Neural progenitor cell (in vitro differentiated cells): ENCODE measurements at regions not wholly inside any gene's neighbourhood (a gene's known extent, or its start where the extent isn't known, plus 50 kb on each side); places are given as distances from the start of the nearest gene placed in this dataset.

Experiments used
- DNase-seq: peaks from one replicate; pipeline ENCODE4 v3.0.0-alpha.2; 2016; ENCODE audit warnings: low spot score
- H2AFZ ChIP-seq: fragments of 200-600 bp; sonication (generic); replicated peaks from 2 replicates; pipeline ENCODE4 v1.6.1; 2016; ENCODE audit warnings: antibody characterized with exemption
- H3F3A ChIP-seq: fragments of 200-600 bp; sonication (generic); 2 replicates; pipeline ENCODE4 v1.6.1; 2016; ENCODE audit warnings: antibody characterized with exemption, low read depth
- H3K27ac ChIP-seq: fragments of 200-600 bp; sonication (generic); 2 replicates; pipeline ENCODE4 v1.5.1; 2016; ENCODE audit warnings: mild to moderate bottlenecking
- H3K27me3 ChIP-seq: fragments of 200-600 bp; sonication (generic); 2 replicates; pipeline ENCODE4 v1.6.1; 2016; ENCODE audit warnings: mild to moderate bottlenecking, moderate library complexity
- H3K36me3 ChIP-seq: fragments of 200-600 bp; sonication (generic); 2 replicates; pipeline ENCODE4 v1.5.1; 2016
- H3K4me1 ChIP-seq: fragments of 200-600 bp; sonication (generic); 2 replicates; pipeline ENCODE4 v1.6.1; 2016; ENCODE audit warnings: mixed run types
- H3K4me2 ChIP-seq: fragments of 200-600 bp; sonication (generic); 2 replicates; pipeline ENCODE4 v1.6.1; 2016
- H3K4me3 ChIP-seq: fragments of 200-600 bp; sonication (generic); 2 replicates; pipeline ENCODE4 v1.5.1; 2016
- H3K79me2 ChIP-seq: fragments of 200-600 bp; sonication (generic); 2 replicates; pipeline ENCODE4 v1.6.1; 2016; ENCODE audit warnings: low read depth
- H3K9ac ChIP-seq: fragments of 200-600 bp; sonication (generic); 2 replicates; pipeline ENCODE4 v1.6.1; 2016
- H3K9me3 ChIP-seq: fragments of 200-600 bp; sonication (generic); 2 replicates; pipeline ENCODE4 v1.5.1; 2016; ENCODE audit warnings: low read depth
- H4K20me1 ChIP-seq: fragments of 200-600 bp; sonication (generic); 2 replicates; pipeline ENCODE4 v1.6.1; 2016; ENCODE audit warnings: low read depth
- H3K27ac Mint-ChIP-seq: 3 replicates; pipeline ENCODE4 v1.8.0; 2021; ENCODE audit warnings: mixed read lengths
- H3K27me3 Mint-ChIP-seq: 2 replicates; pipeline ENCODE4 v1.8.0; 2022; ENCODE audit warnings: low read depth, mild to moderate bottlenecking, inconsistent platforms, moderate library complexity, mixed read lengths; ENCODE audit not compliant: insufficient read depth
- H3K36me3 Mint-ChIP-seq: 3 replicates; pipeline ENCODE4 v1.8.0; 2021; ENCODE audit warnings: mixed read lengths
- H3K4me1 Mint-ChIP-seq: 3 replicates; pipeline ENCODE4 v1.8.0; 2021; ENCODE audit warnings: mixed read lengths
- H3K4me3 Mint-ChIP-seq: 3 replicates; pipeline ENCODE4 v1.8.0; 2021; ENCODE audit warnings: mild to moderate bottlenecking, moderate library complexity, mixed read lengths
- H3K9me3 Mint-ChIP-seq: 3 replicates; pipeline ENCODE4 v1.8.0; 2020; ENCODE audit warnings: mixed read lengths
- CTCF ChIP-seq: fragments of 200-600 bp; sonication (generic); IDR thresholded peaks from 2 replicates; pipeline ENCODE4 v1.5.1; 2017; ENCODE audit warnings: antibody characterized with exemption, mild to moderate bottlenecking
- EZH2 ChIP-seq: fragments of 200-600 bp; sonication (generic); IDR thresholded peaks from 2 replicates; pipeline ENCODE4 v1.6.1; 2017; ENCODE audit warnings: antibody characterized with exemption, mild to moderate bottlenecking, moderate library complexity
- EZH2phosphoT487 ChIP-seq: fragments of 200-600 bp; sonication (generic); IDR thresholded peaks from 2 replicates; pipeline ENCODE4 v1.6.1; 2017; ENCODE audit warnings: antibody characterized with exemption

- Histone ChIP-seq H2AFZ (no peak overlapping the region), H3K4me1 (peaks cover 19% of the 10 kb centered on the region), H3K79me2 (no peaks in the 10 kb centered on the region), H3K9me3 (peaks cover 5% of the 10 kb centered on the region), H4K20me1 (no peaks in the 10 kb centered on the region), H3K27ac (peak overlapping the region; percentile 17), H3K9ac (no peak overlapping the region), H3F3A (no peaks in the 10 kb centered on the region), H3K4me3 (no peak overlapping the region), H3K4me2 (peak overlapping the region; percentile 37), H3K27me3 (no peaks in the 10 kb centered on the region), H3K36me3 (no peaks in the 10 kb centered on the region)
- DNase-seq, result no peak
- Mint-ChIP-seq H3K36me3 (peaks cover 7% of the 10 kb centered on the region), H3K27ac (peak overlapping the region; percentile 35), H3K27me3 (peaks cover 8% of the 10 kb centered on the region), H3K4me1 (peaks cover 30% of the 10 kb centered on the region), H3K9me3 (peaks cover 15% of the 10 kb centered on the region), H3K4me3 (no peak overlapping the region)
- TF ChIP-seq CTCF (no peak), EZH2 (no peak), EZH2phosphoT487 (no peak)
These were observed 95.3 kb upstream of the ZNF536 start for GRCh38 chr19:30276883-30277280.

DNA sequence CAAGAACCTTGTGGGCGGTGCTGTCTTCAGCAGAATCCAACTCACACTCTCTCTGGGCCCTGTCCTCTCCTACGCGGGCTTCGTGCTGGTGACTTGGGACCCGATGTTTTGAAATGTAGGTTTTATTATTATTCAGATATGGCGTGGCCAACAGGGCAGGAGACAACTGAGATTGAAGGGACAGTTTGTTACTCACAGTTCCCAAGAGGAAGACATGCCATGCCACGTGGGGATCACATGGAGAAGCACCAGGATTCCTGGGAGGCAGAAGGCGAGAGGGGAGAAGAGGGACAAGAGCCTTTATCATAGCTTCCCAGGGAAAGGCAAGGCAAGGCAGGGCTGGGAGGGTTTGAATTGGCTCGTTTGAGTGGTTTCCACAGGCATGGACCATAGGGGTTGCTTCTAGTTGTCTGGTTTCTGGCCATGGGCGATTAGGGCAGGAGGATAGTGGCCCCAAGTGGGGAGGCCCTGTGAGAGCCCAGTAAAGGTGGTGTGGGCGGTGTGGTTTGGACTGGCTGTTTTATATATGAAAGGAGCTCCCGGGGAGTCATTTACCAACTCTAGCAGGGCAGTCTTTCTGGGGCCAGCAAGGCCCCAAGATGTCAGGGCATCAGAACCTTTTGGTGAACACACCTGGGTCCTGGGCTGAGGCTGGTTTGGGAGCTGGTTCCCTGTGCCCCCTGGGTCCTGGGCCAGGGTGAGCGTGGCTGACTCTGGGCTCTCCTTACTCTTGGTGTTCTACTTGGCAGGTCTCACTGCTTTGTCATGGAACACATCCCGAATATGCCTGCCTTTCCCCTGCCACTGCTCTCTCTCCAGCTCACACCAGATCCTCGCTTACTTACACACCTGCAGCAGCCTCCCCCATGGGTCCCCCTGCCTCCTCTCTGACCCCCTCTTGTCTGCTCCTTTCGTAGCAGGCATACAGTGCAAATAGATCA, 94.0 kb upstream of the ZNF536 start:
- Mint-ChIP-seq H3K27me3 (peaks cover 8% of the 10 kb centered on the region), H3K4me3 (no peak overlapping the region), H3K9me3 (peaks cover 8% of the 10 kb centered on the region), H3K4me1 (peaks cover 31% of the 10 kb centered on the region), H3K36me3 (peaks cover 8% of the 10 kb centered on the region), H3K27ac (peak overlapping the region; percentile 50)
- no peak for TF ChIP-seq EZH2
- TF ChIP-seq EZH2phosphoT487, result no peak
- TF ChIP-seq CTCF, result no peak
- H3K36me3 ChIP-seq, result no peaks in the 10 kb centered on the region
- DNase-seq, result no peak
- no peaks in the 10 kb centered on the region for H3K9me3 ChIP-seq
- peaks cover 19% of the 10 kb centered on the region for H3K4me1 ChIP-seq
- no peak overlapping the region for H3K4me3 ChIP-seq
- H2AFZ ChIP-seq, result no peak overlapping the region
- no peaks in the 10 kb centered on the region for H3K79me2 ChIP-seq
- H3K27me3 ChIP-seq, result no peaks in the 10 kb centered on the region
- no peak overlapping the region for H3K27ac ChIP-seq
- H3K4me2 ChIP-seq, result no peak overlapping the region
- H3F3A ChIP-seq, result no peaks in the 10 kb centered on the region
- no peak overlapping the region for H3K9ac ChIP-seq
- no peaks in the 10 kb centered on the region for H4K20me1 ChIP-seq

DNA sequence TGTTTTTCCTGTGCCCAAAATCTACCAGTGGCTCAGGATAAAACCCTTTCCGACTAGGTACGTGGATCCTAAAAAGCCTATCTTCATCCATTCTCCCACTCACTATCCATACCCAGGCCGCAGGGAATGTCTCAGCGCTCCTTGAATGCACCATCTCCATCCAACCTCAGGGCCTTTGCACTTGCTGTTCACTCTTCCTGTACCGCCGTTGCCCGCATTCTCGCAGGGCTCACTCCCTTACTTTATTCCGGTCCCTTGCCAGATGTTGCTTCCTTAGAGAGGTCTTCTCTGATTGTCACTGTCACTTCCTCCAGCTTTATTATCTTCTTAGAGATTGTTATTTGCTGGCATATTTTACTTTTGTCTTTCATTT, 93.3 kb upstream of the ZNF536 start:
- no peaks in the 10 kb centered on the region for H3K9me3 ChIP-seq

More for the DNA sequence above, 93.3 kb upstream of the ZNF536 start:
- Histone ChIP-seq H3F3A (no peaks in the 10 kb centered on the region), H2AFZ (no peak overlapping the region), H4K20me1 (no peaks in the 10 kb centered on the region), H3K36me3 (no peaks in the 10 kb centered on the region), H3K79me2 (no peaks in the 10 kb centered on the region), H3K27me3 (no peaks in the 10 kb centered on the region), H3K4me2 (no peak overlapping the region), H3K4me1 (peaks cover 19% of the 10 kb centered on the region), H3K27ac (no peak overlapping the region), H3K4me3 (no peak overlapping the region), H3K9ac (no peak overlapping the region)
- peaks cover 3% of the 10 kb centered on the region for H3K9me3 Mint-ChIP-seq
- no peak overlapping the region for H3K4me3 Mint-ChIP-seq
- no peak overlapping the region for H3K27ac Mint-ChIP-seq
- TF ChIP-seq CTCF (no peak), EZH2phosphoT487 (no peak), EZH2 (no peak)
- peaks cover 34% of the 10 kb centered on the region for H3K4me1 Mint-ChIP-seq
- peaks cover 8% of the 10 kb centered on the region for H3K27me3 Mint-ChIP-seq
- DNase-seq, result no peak
- H3K36me3 Mint-ChIP-seq, result peaks cover 3% of the 10 kb centered on the region
